NB4 (cell line): ENCODE measurements at regions not wholly inside any gene's neighbourhood (a gene's known extent, or its start where the extent isn't known, plus 50 kb on each side); places are given as distances from the start of the nearest gene placed in this dataset.

Source experiments
- POLR2A ChIP-seq: IDR thresholded peaks from 2 replicates; pipeline ENCODE4 v1.6.1; 2011; ENCODE audit warnings: mild to moderate bottlenecking; ENCODE audit not compliant: insufficient read length; ENCODE audit errors: extremely low read depth
- TF ChIP-seq, protein P1 (sequence below): IDR thresholded peaks from one replicate; pipeline ENCODE4 v1.5.1; 2012; ENCODE audit warnings: low read depth, low read length

DNA sequence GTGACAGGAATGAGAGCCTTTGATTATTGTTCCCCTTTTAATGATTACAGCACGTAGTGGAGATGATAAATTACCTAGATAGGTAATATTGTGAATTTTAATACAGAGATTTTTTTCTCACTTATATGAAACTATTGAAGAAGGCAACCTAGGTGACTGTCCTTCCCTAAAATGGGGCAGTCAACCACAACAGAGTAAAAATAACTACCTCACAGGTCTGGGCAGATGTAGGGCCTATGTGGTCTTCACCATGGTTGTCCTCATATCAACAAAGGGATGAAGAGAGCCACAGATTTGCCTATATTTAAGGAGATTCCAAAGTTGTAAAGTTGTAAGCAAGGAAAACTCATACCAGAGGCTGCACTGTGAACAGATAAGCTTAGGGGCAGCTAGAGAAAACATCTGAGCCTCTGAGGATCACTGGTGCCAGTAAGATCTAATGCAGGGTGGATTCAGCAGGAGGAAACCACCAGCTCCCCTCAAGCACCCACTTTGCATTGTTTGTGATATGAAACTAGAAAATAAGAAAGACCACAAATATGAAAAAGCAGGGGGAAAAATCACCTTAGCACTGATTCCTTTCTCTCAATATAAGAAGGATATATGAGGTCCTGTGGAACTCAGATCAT lies 547.9 kb upstream of the GALNTL6 start:
- TF ChIP-seq, protein P1, sequence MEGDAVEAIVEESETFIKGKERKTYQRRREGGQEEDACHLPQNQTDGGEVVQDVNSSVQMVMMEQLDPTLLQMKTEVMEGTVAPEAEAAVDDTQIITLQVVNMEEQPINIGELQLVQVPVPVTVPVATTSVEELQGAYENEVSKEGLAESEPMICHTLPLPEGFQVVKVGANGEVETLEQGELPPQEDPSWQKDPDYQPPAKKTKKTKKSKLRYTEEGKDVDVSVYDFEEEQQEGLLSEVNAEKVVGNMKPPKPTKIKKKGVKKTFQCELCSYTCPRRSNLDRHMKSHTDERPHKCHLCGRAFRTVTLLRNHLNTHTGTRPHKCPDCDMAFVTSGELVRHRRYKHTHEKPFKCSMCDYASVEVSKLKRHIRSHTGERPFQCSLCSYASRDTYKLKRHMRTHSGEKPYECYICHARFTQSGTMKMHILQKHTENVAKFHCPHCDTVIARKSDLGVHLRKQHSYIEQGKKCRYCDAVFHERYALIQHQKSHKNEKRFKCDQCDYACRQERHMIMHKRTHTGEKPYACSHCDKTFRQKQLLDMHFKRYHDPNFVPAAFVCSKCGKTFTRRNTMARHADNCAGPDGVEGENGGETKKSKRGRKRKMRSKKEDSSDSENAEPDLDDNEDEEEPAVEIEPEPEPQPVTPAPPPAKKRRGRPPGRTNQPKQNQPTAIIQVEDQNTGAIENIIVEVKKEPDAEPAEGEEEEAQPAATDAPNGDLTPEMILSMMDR: no peak
- TF ChIP-seq POLR2A: no peak
